ENCODE measurements at regions not wholly inside any gene's neighbourhood (a gene's known extent, or its start where the extent isn't known, plus 50 kb on each side); places are given as distances from the start of the nearest gene placed in this dataset.

DNA sequence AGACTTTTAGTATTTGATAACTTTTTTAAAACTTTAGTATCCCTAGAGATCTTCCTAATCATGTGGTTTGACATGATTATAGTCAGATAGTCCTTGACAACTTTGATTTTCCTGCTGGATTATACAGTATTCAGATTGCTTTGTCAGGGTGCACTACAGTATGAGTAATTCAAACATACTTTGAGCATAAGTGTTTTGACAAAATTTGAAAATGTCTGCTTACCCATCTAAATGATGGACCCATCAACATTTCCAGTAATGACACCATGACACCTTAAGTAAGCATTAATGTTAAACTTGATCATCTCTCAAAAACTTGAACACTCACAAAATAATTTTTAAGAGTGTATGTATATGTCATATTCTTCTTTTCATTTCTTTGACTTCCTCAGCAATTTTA is 514.5 kb upstream of the SMIM31 start:
- H3K9me3 ChIP-seq (ENCODE audit: control insufficient read depth, insufficient read depth, low read depth, low read length), result no peaks in the 10 kb centered on the region
- no peaks in the 10 kb centered on the region for H3K36me3 ChIP-seq (ENCODE audit: control insufficient read depth in 2 of 2, insufficient read depth in 1 of 2, low read length in 2 of 2)
- TF ChIP-seq SCRT2 (tag by site-specific recombination; IDR thresholded peaks at IDR 0.05) (no peak), ZNF792 (tag by site-specific recombination; IDR thresholded peaks at IDR 0.05) (no peak), ZNF433 (tag by site-specific recombination; IDR thresholded peaks at IDR 0.05; ENCODE audit: low read depth) (no peak), MZF1 (tag by site-specific recombination; IDR thresholded peaks at IDR 0.05; ENCODE audit: borderline replicate concordance) (no peak), ZNF24 (tag by site-specific recombination; IDR thresholded peaks at IDR 0.05) (no peak), ZNF670 (tag by site-specific recombination; IDR thresholded peaks at IDR 0.05; ENCODE audit: low read depth) (no peak), ZNF239 (tag by site-specific recombination; IDR thresholded peaks at IDR 0.05) (no peak), ZNF571 (tag by site-specific recombination; IDR thresholded peaks at IDR 0.05) (no peak), ZNF16 (tag by site-specific recombination; IDR thresholded peaks at IDR 0.05; ENCODE audit: low read depth) (no peak)
- TF ChIP-seq, protein P1, sequence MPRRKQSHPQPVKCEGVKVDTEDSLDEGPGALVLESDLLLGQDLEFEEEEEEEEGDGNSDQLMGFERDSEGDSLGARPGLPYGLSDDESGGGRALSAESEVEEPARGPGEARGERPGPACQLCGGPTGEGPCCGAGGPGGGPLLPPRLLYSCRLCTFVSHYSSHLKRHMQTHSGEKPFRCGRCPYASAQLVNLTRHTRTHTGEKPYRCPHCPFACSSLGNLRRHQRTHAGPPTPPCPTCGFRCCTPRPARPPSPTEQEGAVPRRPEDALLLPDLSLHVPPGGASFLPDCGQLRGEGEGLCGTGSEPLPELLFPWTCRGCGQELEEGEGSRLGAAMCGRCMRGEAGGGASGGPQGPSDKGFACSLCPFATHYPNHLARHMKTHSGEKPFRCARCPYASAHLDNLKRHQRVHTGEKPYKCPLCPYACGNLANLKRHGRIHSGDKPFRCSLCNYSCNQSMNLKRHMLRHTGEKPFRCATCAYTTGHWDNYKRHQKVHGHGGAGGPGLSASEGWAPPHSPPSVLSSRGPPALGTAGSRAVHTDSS (tag by site-specific recombination; IDR thresholded peaks at IDR 0.05), result no peak
- TF ChIP-seq, protein P2, sequence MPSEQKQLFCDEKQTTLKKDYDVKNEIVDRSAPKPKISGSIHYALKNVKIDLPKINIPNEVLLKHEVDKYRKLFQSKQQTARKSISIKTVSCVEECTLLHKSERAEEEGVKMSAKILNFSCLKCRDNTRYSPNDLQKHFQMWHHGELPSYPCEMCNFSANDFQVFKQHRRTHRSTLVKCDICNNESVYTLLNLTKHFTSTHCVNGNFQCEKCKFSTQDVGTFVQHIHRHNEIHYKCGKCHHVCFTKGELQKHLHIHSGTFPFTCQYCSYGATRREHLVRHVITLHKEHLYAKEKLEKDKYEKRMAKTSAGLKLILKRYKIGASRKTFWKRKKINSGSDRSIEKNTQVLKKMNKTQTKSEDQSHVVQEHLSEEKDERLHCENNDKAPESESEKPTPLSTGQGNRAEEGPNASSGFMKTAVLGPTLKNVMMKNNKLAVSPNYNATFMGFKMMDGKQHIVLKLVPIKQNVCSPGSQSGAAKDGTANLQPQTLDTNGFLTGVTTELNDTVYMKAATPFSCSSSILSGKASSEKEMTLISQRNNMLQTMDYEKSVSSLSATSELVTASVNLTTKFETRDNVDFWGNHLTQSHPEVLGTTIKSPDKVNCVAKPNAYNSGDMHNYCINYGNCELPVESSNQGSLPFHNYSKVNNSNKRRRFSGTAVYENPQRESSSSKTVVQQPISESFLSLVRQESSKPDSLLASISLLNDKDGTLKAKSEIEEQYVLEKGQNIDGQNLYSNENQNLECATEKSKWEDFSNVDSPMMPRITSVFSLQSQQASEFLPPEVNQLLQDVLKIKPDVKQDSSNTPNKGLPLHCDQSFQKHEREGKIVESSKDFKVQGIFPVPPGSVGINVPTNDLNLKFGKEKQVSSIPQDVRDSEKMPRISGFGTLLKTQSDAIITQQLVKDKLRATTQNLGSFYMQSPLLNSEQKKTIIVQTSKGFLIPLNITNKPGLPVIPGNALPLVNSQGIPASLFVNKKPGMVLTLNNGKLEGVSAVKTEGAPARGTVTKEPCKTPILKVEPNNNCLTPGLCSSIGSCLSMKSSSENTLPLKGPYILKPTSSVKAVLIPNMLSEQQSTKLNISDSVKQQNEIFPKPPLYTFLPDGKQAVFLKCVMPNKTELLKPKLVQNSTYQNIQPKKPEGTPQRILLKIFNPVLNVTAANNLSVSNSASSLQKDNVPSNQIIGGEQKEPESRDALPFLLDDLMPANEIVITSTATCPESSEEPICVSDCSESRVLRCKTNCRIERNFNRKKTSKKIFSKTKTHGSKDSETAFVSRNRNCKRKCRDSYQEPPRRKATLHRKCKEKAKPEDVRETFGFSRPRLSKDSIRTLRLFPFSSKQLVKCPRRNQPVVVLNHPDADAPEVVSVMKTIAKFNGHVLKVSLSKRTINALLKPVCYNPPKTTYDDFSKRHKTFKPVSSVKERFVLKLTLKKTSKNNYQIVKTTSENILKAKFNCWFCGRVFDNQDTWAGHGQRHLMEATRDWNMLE (tag by site-specific recombination; conservative IDR thresholded peaks at IDR 0.05; ENCODE audit: low read depth), result no peak
- TF ChIP-seq, protein P3, sequence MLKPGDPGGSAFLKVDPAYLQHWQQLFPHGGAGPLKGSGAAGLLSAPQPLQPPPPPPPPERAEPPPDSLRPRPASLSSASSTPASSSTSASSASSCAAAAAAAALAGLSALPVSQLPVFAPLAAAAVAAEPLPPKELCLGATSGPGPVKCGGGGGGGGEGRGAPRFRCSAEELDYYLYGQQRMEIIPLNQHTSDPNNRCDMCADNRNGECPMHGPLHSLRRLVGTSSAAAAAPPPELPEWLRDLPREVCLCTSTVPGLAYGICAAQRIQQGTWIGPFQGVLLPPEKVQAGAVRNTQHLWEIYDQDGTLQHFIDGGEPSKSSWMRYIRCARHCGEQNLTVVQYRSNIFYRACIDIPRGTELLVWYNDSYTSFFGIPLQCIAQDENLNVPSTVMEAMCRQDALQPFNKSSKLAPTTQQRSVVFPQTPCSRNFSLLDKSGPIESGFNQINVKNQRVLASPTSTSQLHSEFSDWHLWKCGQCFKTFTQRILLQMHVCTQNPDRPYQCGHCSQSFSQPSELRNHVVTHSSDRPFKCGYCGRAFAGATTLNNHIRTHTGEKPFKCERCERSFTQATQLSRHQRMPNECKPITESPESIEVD (tag by site-specific recombination; IDR thresholded peaks at IDR 0.05), result no peak
- CTCF ChIA-PET, result no interaction called here
- H3K27ac ChIP-seq (ENCODE audit: extremely low read depth, low read depth, low read length), result no peak overlapping the region
- no peak overlapping the region for H3K4me3 ChIP-seq (ENCODE audit: low read depth, low read length)
- H3K4me1 ChIP-seq (ENCODE audit: control insufficient read depth, insufficient read depth, low read length), result no peaks in the 10 kb centered on the region
- POLR2A ChIA-PET, result no interaction called here

DNA sequence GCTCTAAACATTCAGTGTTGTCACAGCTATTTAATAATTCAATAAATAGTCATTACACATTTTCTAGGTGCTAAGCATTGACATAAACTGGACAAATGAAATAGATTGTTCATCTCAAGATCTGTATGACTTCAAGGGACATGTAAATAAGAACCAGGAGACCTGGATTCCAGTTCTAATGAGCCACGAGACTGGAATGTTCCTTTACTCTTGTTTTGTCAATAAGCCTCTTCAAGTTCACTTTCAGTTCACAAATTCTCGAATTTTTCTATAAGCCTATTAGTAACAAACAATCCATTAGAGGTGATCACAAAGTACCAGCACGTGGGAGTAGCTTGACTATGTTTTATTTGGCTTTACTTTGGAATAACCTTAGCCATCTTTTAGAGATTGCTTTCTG is 514.0 kb upstream of the SMIM31 start:
- CTCF ChIA-PET, result no interaction called here
- no peak for TF ChIP-seq ZNF514 (tag by site-specific recombination; IDR thresholded peaks at IDR 0.05)
- TF ChIP-seq GLI2 (tag by site-specific recombination; IDR thresholded peaks at IDR 0.05; ENCODE audit: borderline replicate concordance, low read depth), result no peak
- TF ChIP-seq, protein P4, sequence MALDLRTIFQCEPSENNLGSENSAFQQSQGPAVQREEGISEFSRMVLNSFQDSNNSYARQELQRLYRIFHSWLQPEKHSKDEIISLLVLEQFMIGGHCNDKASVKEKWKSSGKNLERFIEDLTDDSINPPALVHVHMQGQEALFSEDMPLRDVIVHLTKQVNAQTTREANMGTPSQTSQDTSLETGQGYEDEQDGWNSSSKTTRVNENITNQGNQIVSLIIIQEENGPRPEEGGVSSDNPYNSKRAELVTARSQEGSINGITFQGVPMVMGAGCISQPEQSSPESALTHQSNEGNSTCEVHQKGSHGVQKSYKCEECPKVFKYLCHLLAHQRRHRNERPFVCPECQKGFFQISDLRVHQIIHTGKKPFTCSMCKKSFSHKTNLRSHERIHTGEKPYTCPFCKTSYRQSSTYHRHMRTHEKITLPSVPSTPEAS (tag by site-specific recombination; IDR thresholded peaks at IDR 0.05), result no peak
- TF ChIP-seq ZNF223 (tag by site-specific recombination; IDR thresholded peaks at IDR 0.05), result no peak
- TF ChIP-seq, protein P5, sequence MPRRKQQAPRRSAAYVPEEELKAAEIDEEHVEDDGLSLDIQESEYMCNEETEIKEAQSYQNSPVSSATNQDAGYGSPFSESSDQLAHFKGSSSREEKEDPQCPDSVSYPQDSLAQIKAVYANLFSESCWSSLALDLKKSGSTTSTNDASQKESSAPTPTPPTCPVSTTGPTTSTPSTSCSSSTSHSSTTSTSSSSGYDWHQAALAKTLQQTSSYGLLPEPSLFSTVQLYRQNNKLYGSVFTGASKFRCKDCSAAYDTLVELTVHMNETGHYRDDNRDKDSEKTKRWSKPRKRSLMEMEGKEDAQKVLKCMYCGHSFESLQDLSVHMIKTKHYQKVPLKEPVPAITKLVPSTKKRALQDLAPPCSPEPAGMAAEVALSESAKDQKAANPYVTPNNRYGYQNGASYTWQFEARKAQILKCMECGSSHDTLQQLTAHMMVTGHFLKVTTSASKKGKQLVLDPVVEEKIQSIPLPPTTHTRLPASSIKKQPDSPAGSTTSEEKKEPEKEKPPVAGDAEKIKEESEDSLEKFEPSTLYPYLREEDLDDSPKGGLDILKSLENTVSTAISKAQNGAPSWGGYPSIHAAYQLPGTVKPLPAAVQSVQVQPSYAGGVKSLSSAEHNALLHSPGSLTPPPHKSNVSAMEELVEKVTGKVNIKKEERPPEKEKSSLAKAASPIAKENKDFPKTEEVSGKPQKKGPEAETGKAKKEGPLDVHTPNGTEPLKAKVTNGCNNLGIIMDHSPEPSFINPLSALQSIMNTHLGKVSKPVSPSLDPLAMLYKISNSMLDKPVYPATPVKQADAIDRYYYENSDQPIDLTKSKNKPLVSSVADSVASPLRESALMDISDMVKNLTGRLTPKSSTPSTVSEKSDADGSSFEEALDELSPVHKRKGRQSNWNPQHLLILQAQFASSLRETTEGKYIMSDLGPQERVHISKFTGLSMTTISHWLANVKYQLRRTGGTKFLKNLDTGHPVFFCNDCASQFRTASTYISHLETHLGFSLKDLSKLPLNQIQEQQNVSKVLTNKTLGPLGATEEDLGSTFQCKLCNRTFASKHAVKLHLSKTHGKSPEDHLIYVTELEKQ (tag by site-specific recombination; IDR thresholded peaks at IDR 0.05; ENCODE audit: borderline replicate concordance), result no peak
- TF ChIP-seq ZBTB7A (tag by site-specific recombination; IDR thresholded peaks at IDR 0.05; ENCODE audit: low read depth), result no peak
- TF ChIP-seq, protein P6, sequence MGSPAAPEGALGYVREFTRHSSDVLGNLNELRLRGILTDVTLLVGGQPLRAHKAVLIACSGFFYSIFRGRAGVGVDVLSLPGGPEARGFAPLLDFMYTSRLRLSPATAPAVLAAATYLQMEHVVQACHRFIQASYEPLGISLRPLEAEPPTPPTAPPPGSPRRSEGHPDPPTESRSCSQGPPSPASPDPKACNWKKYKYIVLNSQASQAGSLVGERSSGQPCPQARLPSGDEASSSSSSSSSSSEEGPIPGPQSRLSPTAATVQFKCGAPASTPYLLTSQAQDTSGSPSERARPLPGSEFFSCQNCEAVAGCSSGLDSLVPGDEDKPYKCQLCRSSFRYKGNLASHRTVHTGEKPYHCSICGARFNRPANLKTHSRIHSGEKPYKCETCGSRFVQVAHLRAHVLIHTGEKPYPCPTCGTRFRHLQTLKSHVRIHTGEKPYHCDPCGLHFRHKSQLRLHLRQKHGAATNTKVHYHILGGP (tag by site-specific recombination; IDR thresholded peaks at IDR 0.05), result no peak
- TF ChIP-seq ZFHX2 (tag by site-specific recombination; conservative IDR thresholded peaks at IDR 0.05), result no peak
- TF ChIP-seq ZNF350 (tag by site-specific recombination; IDR thresholded peaks at IDR 0.05), result no peak
- no peak for TF ChIP-seq ZNF707 (tag by site-specific recombination; IDR thresholded peaks at IDR 0.05)

More for the DNA sequence above, 514.0 kb upstream of the SMIM31 start:
- POLR2A ChIA-PET, result no interaction called here
- no peaks in the 10 kb centered on the region for H3K36me3 ChIP-seq (ENCODE audit: control insufficient read depth in 2 of 2, insufficient read depth in 1 of 2, low read length in 2 of 2)
- no peaks in the 10 kb centered on the region for H3K9me3 ChIP-seq (ENCODE audit: control insufficient read depth, insufficient read depth, low read depth, low read length)
- H3K4me3 ChIP-seq (ENCODE audit: low read depth, low read length), result no peak overlapping the region
- H3K4me1 ChIP-seq (ENCODE audit: control insufficient read depth, insufficient read depth, low read length), result no peaks in the 10 kb centered on the region
- no peak overlapping the region for H3K27ac ChIP-seq (ENCODE audit: extremely low read depth, low read depth, low read length)
